ENCODE measurements at regions not wholly inside any gene's neighbourhood (a gene's known extent, or its start where the extent isn't known, plus 50 kb on each side); places are given as distances from the start of the nearest gene placed in this dataset.

GRCh38 chr4:184937030-184937710, 81.1 kb upstream of the HELT start:
- DNase-seq, result no peak
- Histone ChIP-seq H3K27ac (no peak overlapping the region), H3K27me3 (no peaks in the 10 kb centered on the region), H3K4me1 (peaks cover 4% of the 10 kb centered on the region in 2 donors), H3K4me3 (no peak overlapping the region), H3K9me3 (no peaks in the 10 kb centered on the region), H3K36me3 (no peaks in the 10 kb centered on the region)
- in situ Hi-C loops (cut with MboI; ENCODE audit: low sequenced_read_pairs in 4 of 4), result no loop called here
- no peak for ATAC-seq
- intact Hi-C loops (cut with DNase I; ENCODE audit: low total_unique reads), result no loop called here
- TF ChIP-seq POLR2A (IDR thresholded peaks at IDR 0.05), result no peak
- TF ChIP-seq CTCF (IDR thresholded peaks at IDR 0.05 in 4 of 5, conservative IDR thresholded peaks at IDR 0.05 in 1 of 5), result no peak

- Histone ChIP-seq H3K4me3 (no peak overlapping the region), H3K9me3 (no peaks in the 10 kb centered on the region), H3K4me1 (peaks cover 0 to 4% of the 10 kb centered on the region in 2 donors), H3K27me3 (no peaks in the 10 kb centered on the region), H3K27ac (no peak overlapping the region), H3K36me3 (no peaks in the 10 kb centered on the region)
- in situ Hi-C loops (cut with MboI; ENCODE audit: low sequenced_read_pairs in 4 of 4), result no loop called here
- DNase-seq (no peak), ATAC-seq (no peak)
- intact Hi-C loops (cut with DNase I; ENCODE audit: low total_unique reads), result no loop called here
- TF ChIP-seq POLR2A (IDR thresholded peaks at IDR 0.05), result no peak
- TF ChIP-seq CTCF (IDR thresholded peaks at IDR 0.05 in 4 of 5, conservative IDR thresholded peaks at IDR 0.05 in 1 of 5), result no peak
Measured at GRCh38 chr4:184937745-184938144, 80.5 kb upstream of the HELT start.

GRCh38 chr4:184938871-184939270, 79.4 kb upstream of the HELT start:
- no peaks in the 10 kb centered on the region for H3K36me3 ChIP-seq
- DNase-seq, result no peak
- H3K4me3 ChIP-seq, result no peak overlapping the region
- no peak overlapping the region for H3K27ac ChIP-seq
- no peak for ATAC-seq
- intact Hi-C loops (cut with DNase I; ENCODE audit: low total_unique reads), result no loop called here
- peaks cover 0 to 4% of the 10 kb centered on the region in 2 donors for H3K4me1 ChIP-seq
- TF ChIP-seq POLR2A (IDR thresholded peaks at IDR 0.05) (no peak), CTCF (IDR thresholded peaks at IDR 0.05 in 4 of 5, conservative IDR thresholded peaks at IDR 0.05 in 1 of 5) (no peak)
- H3K27me3 ChIP-seq, result no peaks in the 10 kb centered on the region
- no peaks in the 10 kb centered on the region for H3K9me3 ChIP-seq
- in situ Hi-C loops (cut with MboI; ENCODE audit: low sequenced_read_pairs in 4 of 4), result no loop called here

- ATAC-seq, result no peak
Measured at GRCh38 chr4:184939978-184940377, 78.3 kb upstream of the HELT start.

More at GRCh38 chr4:184939978-184940377, 78.3 kb upstream of the HELT start:
- no peak overlapping the region for H3K27ac ChIP-seq
- DNase-seq, result no peak
- H3K36me3 ChIP-seq, result no peaks in the 10 kb centered on the region
- intact Hi-C loops (cut with DNase I; ENCODE audit: low total_unique reads) (no loop called here), in situ Hi-C loops (cut with MboI; ENCODE audit: low sequenced_read_pairs in 4 of 4) (no loop called here)
- H3K27me3 ChIP-seq, result no peaks in the 10 kb centered on the region
- peaks cover 0 to 4% of the 10 kb centered on the region in 2 donors for H3K4me1 ChIP-seq
- H3K9me3 ChIP-seq, result no peaks in the 10 kb centered on the region
- H3K4me3 ChIP-seq, result no peak overlapping the region
- TF ChIP-seq POLR2A (IDR thresholded peaks at IDR 0.05) (no peak), CTCF (IDR thresholded peaks at IDR 0.05 in 4 of 5, conservative IDR thresholded peaks at IDR 0.05 in 1 of 5) (no peak)

All from gastrocnemius medialis (tissue), 4 donors.